K562 (cell line): ENCODE measurements at regions not wholly inside any gene's neighbourhood (a gene's known extent, or its start where the extent isn't known, plus 50 kb on each side); places are given as distances from the start of the nearest gene placed in this dataset.

Experiments
- CTCF ChIP-seq, 3 experiments: IDR thresholded peaks in 2 of 3; conservative IDR thresholded peaks in 1 of 3; 2 replicates each; pipeline ENCODE4 v1.5.1; 2011 to 2012; ENCODE audit warnings: low read length in 3 of 3, mild to moderate bottlenecking in 3 of 3, control low read depth in 2 of 3, improper control_type of control experiment in 1 of 3, inconsistent platforms in 1 of 3, low read depth in 1 of 3, mixed read lengths in 1 of 3, moderate library complexity in 1 of 3; ENCODE audit not compliant: insufficient read depth in 2 of 3
- CUX1 ChIP-seq: fragments of 200-800 bp; sonication (Bioruptor generic); IDR thresholded peaks from 2 replicates; pipeline ENCODE4 v1.6.1; 2016; ENCODE audit warnings: missing genetic modification characterization, missing compliant biosample characterization
- EP300 ChIP-seq: IDR thresholded peaks from 2 replicates; pipeline ENCODE4 v1.6.1; 2012; ENCODE audit warnings: low read length, improper control_type of control experiment
- ETV6 ChIP-seq, 3 experiments: fragments of 150-350 bp in 1 of 3; sonication (generic) in 1 of 3; formaldehyde crosslinking in 1 of 3; IDR thresholded peaks; 2 replicates each; pipeline versions ENCODE4 v1.6.1 to v1.8.0; 2014 to 2022; ENCODE audit warnings: borderline replicate concordance in 2 of 3, low read depth in 2 of 3, antibody characterized with exemption in 1 of 3, low read length in 1 of 3, mild to moderate bottlenecking in 1 of 3, missing genetic modification reagents in 1 of 3
- MAFK ChIP-seq: IDR thresholded peaks from 2 replicates; pipeline ENCODE4 v1.6.1; 2011; ENCODE audit warnings: low read length, improper control_type of control experiment
- MCM3 ChIP-seq: fragments of 450-650 bp; IDR thresholded peaks from 2 replicates; pipeline ENCODE4 v1.6.1; 2016
- NR3C1 ChIP-seq: sonication (generic); formaldehyde crosslinking; IDR thresholded peaks from 2 replicates; pipeline ENCODE4 v1.8.1; 2022; ENCODE audit warnings: missing genetic modification reagents
- POLR2AphosphoS2 ChIP-seq: IDR thresholded peaks from 2 replicates; pipeline ENCODE4 v1.6.1; 2012; ENCODE audit warnings: low read length, improper control_type of control experiment
- SREBF2 ChIP-seq: sonication (generic); formaldehyde crosslinking; IDR thresholded peaks from 2 replicates; pipeline ENCODE4 v1.4.0; 2020; ENCODE audit warnings: mild to moderate bottlenecking, missing genetic modification reagents
- TGIF2 ChIP-seq: sonication (generic); formaldehyde crosslinking; IDR thresholded peaks from 2 replicates; pipeline ENCODE4 v1.8.1; 2022; ENCODE audit warnings: mild to moderate bottlenecking, missing genetic modification reagents, moderate library complexity
- ZNF121 ChIP-seq: sonication (generic); formaldehyde crosslinking; conservative IDR thresholded peaks from 2 replicates; pipeline ENCODE4 v1.8.0; 2022; ENCODE audit warnings: missing genetic modification reagents
- ZNF740 ChIP-seq, 3 experiments: fragments of 200-800 bp in 1 of 3; sonication (Bioruptor generic) in 1 of 3; sonication (generic) in 1 of 3; formaldehyde crosslinking in 1 of 3; IDR thresholded peaks; 2 replicates each; pipeline versions ENCODE4 v1.6.1 to v1.8.0; 2016 to 2022; ENCODE audit warnings: mild to moderate bottlenecking in 2 of 3, missing compliant biosample characterization in 2 of 3, missing genetic modification characterization in 2 of 3, missing genetic modification reagents in 1 of 3
- ZNF785 ChIP-seq: fragments of 250-450 bp; sonication (Bioruptor Pico); IDR thresholded peaks from 2 replicates; pipeline ENCODE4 v1.4.0; 2020; ENCODE audit warnings: mild to moderate bottlenecking

- no peak for TF ChIP-seq TGIF2 (CRISPR knock-in tag)
- no peak for TF ChIP-seq CUX1
- TF ChIP-seq ZNF740 (CRISPR knock-in tag; IDR thresholded peaks at IDR 0.05) = no peak
- no peak for TF ChIP-seq ZNF740 (tag; IDR thresholded peaks at IDR 0.05)
- TF ChIP-seq SREBF2 (CRISPR knock-in tag) = no peak
- no peak for TF ChIP-seq MAFK
- TF ChIP-seq POLR2AphosphoS2 = no peak
- TF ChIP-seq ZNF121 (CRISPR knock-in tag) = no peak
- no peak for TF ChIP-seq MCM3
- TF ChIP-seq EP300 = no peak
- TF ChIP-seq CTCF (IDR thresholded peaks at IDR 0.05 in 2 of 3, conservative IDR thresholded peaks at IDR 0.05 in 1 of 3; ENCODE audit: insufficient read depth in 2 of 3, low read depth in 1 of 3, low read length in 3 of 3) = no peak
- no peak for TF ChIP-seq ZNF785
- TF ChIP-seq ETV6 (IDR thresholded peaks at IDR 0.05; ENCODE audit: borderline replicate concordance in 1 of 2, low read depth in 2 of 2, low read length in 1 of 2) = no peak
- TF ChIP-seq ETV6 (CRISPR knock-in tag; IDR thresholded peaks at IDR 0.05; ENCODE audit: borderline replicate concordance) = no peak
- TF ChIP-seq NR3C1 = no peak
These were observed 235.5 kb downstream of the CMPK2 start for GRCh38 chr2:6630209-6630608.
